B cell (primary cell): ENCODE measurements at regions not wholly inside any gene's neighbourhood (a gene's known extent, or its start where the extent isn't known, plus 50 kb on each side); places are given as distances from the start of the nearest gene placed in this dataset.

ENCODE experiments used
- CTCF ChIP-seq: fragments of 200-600 bp; IDR thresholded peaks from one replicate; pipeline ENCODE4 v1.8.0; 2022; ENCODE audit warnings: antibody characterized with exemption, mild to moderate bottlenecking
- EZH2 ChIP-seq: IDR thresholded peaks from 2 replicates; pipeline ENCODE4 v1.6.1; 2012; ENCODE audit warnings: borderline replicate concordance, low read depth, mild to moderate bottlenecking, moderate library complexity, low read length; ENCODE audit not compliant: insufficient read depth, poor library complexity, severe bottlenecking

- TF ChIP-seq CTCF (no peak), EZH2 (no peak)
Observed at GRCh38 chr10:117661316-117661715, 118.8 kb downstream of the EMX2 start.
